GM21529 (cell line): ENCODE measurements at regions not wholly inside any gene's neighbourhood (a gene's known extent, or its start where the extent isn't known, plus 50 kb on each side); places are given as distances from the start of the nearest gene placed in this dataset.
"Not testable (repeated sequence)": the region's sequence is repeated elsewhere in the genome, so short reads cannot be mapped to it uniquely, and the experiment has no call there.

Source experiments
- ATAC-seq: cut with Tn5 transposase; IDR thresholded peaks from one replicate; pipeline ENCODE4 v1.9.1; 2021; ENCODE audit not compliant: unreplicated experiment

GRCh38 chr21:43291347-43291950 is 122.6 kb downstream of the CRYAA start:
- ATAC-seq, result no peak

GRCh38 chr21:43290421-43291346 is 121.9 kb downstream of the CRYAA start:
- no peak for ATAC-seq

- ATAC-seq, result no peak
Observed at GRCh38 chr21:43289966-43290365, 121.2 kb downstream of the CRYAA start.

GRCh38 chr21:43289442-43289841 is 120.6 kb downstream of the CRYAA start:
- no peak for ATAC-seq

- no peak for ATAC-seq
Observed at GRCh38 chr21:43287795-43288755, 119.3 kb downstream of the CRYAA start.

- ATAC-seq, result no peak
Observed at GRCh38 chr21:43287111-43287760, 118.4 kb downstream of the CRYAA start.

- no peak for ATAC-seq
Observed at GRCh38 chr21:43286196-43286595, 117.4 kb downstream of the CRYAA start.

GRCh38 chr21:43284700-43285099 is 115.9 kb downstream of the CRYAA start:
- no peak for ATAC-seq

GRCh38 chr21:43284238-43284637 is 115.4 kb downstream of the CRYAA start:
- no peak for ATAC-seq

- ATAC-seq, result not testable (repeated sequence)
Observed at GRCh38 chr21:43283925-43284221, 115.1 kb downstream of the CRYAA start.

- no peak for ATAC-seq
Observed at GRCh38 chr21:43283136-43283924, 114.5 kb downstream of the CRYAA start.

GRCh38 chr21:43282358-43283120 is 113.7 kb downstream of the CRYAA start:
- ATAC-seq, result no peak

- ATAC-seq, result no peak
Observed at GRCh38 chr21:43281661-43282357, 113.0 kb downstream of the CRYAA start.

GRCh38 chr21:43280949-43281633 is 112.3 kb downstream of the CRYAA start:
- no peak for ATAC-seq

- no peak for ATAC-seq
Observed at GRCh38 chr21:43279578-43279894, 110.7 kb downstream of the CRYAA start.

GRCh38 chr21:43278766-43279577 is 110.2 kb downstream of the CRYAA start:
- no peak for ATAC-seq

- ATAC-seq, result no peak
Observed at GRCh38 chr21:43278359-43278758, 109.6 kb downstream of the CRYAA start.
